Ascending aorta (tissue), 2 donors: ENCODE measurements at regions not wholly inside any gene's neighbourhood (a gene's known extent, or its start where the extent isn't known, plus 50 kb on each side); places are given as distances from the start of the nearest gene placed in this dataset.

Experiments used
- DNase-seq, 2 donors: peaks; one replicate each; pipeline ENCODE4 v3.0.0-alpha.2; 2019; ENCODE audit warnings: low spot score in 2 of 2
- H3K27ac ChIP-seq, 2 donors: fragments of 200-600 bp; sonication (generic); one replicate each; pipeline ENCODE4 v1.5.1; 2016 to 2017; ENCODE audit warnings: mild to moderate bottlenecking in 1 of 2
- H3K27me3 ChIP-seq: fragments of 200-600 bp; sonication (generic); one replicate; pipeline ENCODE4 v1.5.1; 2017
- H3K36me3 ChIP-seq, 2 donors: fragments of 200-600 bp; sonication (generic); one replicate each; pipeline ENCODE4 v1.5.1; 2016
- H3K4me1 ChIP-seq, 2 donors: fragments of 200-600 bp; sonication (generic); one replicate each; pipeline ENCODE4 v1.5.1; 2016 to 2017; ENCODE audit warnings: mild to moderate bottlenecking in 1 of 2
- H3K4me3 ChIP-seq, 2 donors: fragments of 200-600 bp; sonication (generic); one replicate each; pipeline ENCODE4 v1.5.1; 2016 to 2017; ENCODE audit warnings: mild to moderate bottlenecking in 1 of 2
- H3K9me3 ChIP-seq, 2 donors: fragments of 200-600 bp; sonication (generic); one replicate each; pipeline ENCODE4 v1.5.1; 2016
- CTCF ChIP-seq, 3 experiments: fragments of 200-600 bp in 2 of 3; fragments of 450-650 bp in 1 of 3; sonication (generic) in 2 of 3; IDR thresholded peaks; one replicate each; pipeline ENCODE4 v1.5.1; 2016 to 2019; ENCODE audit warnings: antibody characterized with exemption in 3 of 3, mild to moderate bottlenecking in 1 of 3, moderate library complexity in 1 of 3
- intact Hi-C: fragments of 100-400 bp; cut with DNase I; formaldehyde crosslinking; loops from one replicate; pipeline ENCODE4 v1.15.1; 2023

DNA sequence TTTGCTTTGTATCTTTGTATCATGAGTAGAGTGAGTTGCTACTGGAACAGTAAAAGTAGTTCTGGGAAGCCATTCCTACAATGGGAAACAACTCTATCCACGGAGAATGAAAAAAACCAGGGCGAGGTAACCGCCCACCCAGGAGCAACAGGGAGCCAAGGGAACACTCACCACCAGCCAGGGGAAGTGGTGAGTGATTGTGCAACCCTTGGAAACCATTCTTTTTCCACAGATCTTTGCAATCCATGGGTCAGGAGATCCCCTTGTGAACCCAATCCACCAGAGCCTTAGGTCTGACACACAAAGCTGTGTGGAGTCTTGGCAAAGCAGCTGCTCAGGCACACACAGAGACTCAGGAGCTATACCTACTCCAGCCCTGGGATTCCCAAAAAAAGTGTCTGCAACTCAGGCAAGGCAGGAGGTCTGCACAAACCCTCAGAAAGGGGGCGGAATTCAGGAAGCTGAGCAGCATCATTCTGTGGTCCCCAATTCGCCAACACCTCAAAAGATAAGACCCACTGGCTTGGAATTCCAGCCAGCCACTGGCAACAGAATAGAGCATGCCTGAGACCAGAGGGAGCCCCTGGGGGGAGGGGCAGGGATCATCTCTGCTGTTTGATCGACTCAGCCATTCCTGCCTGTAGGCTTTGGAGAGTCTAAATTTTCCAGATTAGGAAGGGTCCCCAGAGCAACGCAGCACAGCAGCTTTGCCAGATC, 52.1 kb upstream of the PPFIA2 start:
- TF ChIP-seq CTCF (IDR thresholded peaks at IDR 0.05): no peak
- Histone ChIP-seq H3K27me3 (no peaks in the 10 kb centered on the region), H3K27ac (peak overlapping the region; percentile 47 to 68), H3K4me3 (no peak overlapping the region), H3K36me3 (no peaks in the 10 kb centered on the region), H3K4me1 (peaks cover 7 to 17% of the 10 kb centered on the region in 2 donors), H3K9me3 (peaks cover 0 to 4% of the 10 kb centered on the region in 2 donors)
- intact Hi-C loops: no loop called here
- peak in 1 of 2 donors; percentile 69 for DNase-seq

GRCh38 chr12:81809829-81810595, 50.9 kb upstream of the PPFIA2 start:
- TF ChIP-seq CTCF (IDR thresholded peaks at IDR 0.05): no peak
- Histone ChIP-seq H3K36me3 (no peaks in the 10 kb centered on the region), H3K27me3 (no peaks in the 10 kb centered on the region), H3K9me3 (peaks cover 0 to 4% of the 10 kb centered on the region in 2 donors), H3K27ac (peak overlapping the region; percentile 68 to 71), H3K4me1 (peaks cover 7 to 17% of the 10 kb centered on the region in 2 donors), H3K4me3 (peak overlapping the region; percentile 17 to 19)
- no peak for DNase-seq
- intact Hi-C loops: no loop called here

DNA sequence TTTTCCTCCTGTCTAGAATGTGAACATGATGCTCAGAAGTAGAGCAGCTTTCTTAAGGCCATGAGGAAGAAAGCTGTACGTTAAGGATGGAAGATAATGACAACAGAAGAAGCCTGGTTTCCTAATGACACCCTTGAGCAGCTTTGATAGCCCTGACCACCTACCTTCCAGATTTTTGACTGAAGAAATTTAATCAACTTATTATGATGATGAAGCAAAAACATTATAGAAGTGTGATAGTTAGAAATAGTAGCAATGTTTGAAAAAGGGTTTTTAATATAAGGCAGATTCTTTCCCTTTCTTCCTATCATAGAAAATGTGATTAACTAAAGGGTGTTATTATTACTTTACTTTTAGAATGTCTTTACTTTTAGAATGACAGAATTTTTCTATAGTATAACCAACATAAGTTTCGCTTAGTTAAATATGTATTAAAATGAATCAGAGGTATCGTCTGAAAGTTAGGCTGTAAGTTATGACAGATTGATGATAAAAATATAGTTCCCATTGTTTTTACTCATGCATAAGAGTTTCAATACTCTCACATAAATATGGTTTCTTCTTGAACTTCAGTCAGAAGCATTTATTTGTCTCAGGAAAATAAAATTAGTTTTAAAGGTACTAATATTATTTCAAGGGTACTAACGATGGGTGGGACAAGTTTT, 50.1 kb upstream of the PPFIA2 start:
- no peak for DNase-seq
- no peaks in the 10 kb centered on the region for H3K36me3 ChIP-seq
- intact Hi-C loops: no loop called here
- no peak overlapping the region for H3K4me3 ChIP-seq
- H3K4me1 ChIP-seq: peaks cover 7 to 17% of the 10 kb centered on the region in 2 donors
- TF ChIP-seq CTCF (IDR thresholded peaks at IDR 0.05): no peak
- H3K27me3 ChIP-seq: no peaks in the 10 kb centered on the region
- H3K9me3 ChIP-seq: peaks cover 0 to 4% of the 10 kb centered on the region in 2 donors
- no peak overlapping the region for H3K27ac ChIP-seq
